Adrenal gland (tissue), 5 donors: ENCODE measurements at regions not wholly inside any gene's neighbourhood (a gene's known extent, or its start where the extent isn't known, plus 50 kb on each side); places are given as distances from the start of the nearest gene placed in this dataset.

Source experiments
- CTCF ChIP-seq, 6 experiments: fragments of 450-650 bp in 4 of 6; fragments of 200-600 bp in 2 of 6; sonication (generic) in 1 of 6; IDR thresholded peaks; 1 replicate in 5 of 6; 2 replicates in 1 of 6; pipeline versions ENCODE4 v1.5.1 to v1.8.0; 2016 to 2021; ENCODE audit warnings: antibody characterized with exemption in 6 of 6, mild to moderate bottlenecking in 2 of 6, moderate library complexity in 1 of 6
- POLR2A ChIP-seq, 2 donors: fragments of 450-650 bp; IDR thresholded peaks; one replicate each; pipeline ENCODE4 v1.6.1; 2017; ENCODE audit warnings: antibody characterized with exemption in 2 of 2, mild to moderate bottlenecking in 2 of 2, moderate library complexity in 1 of 2
- donor health status: DM: no; HTN: no; CAD: no.

GRCh38 chr6:153572371-153572770 is 441.3 kb upstream of the RGS17 start:
- TF ChIP-seq CTCF (IDR thresholded peaks at IDR 0.05) (no peak), POLR2A (IDR thresholded peaks at IDR 0.05) (no peak)
